HS-5 (cell line): ENCODE measurements at regions not wholly inside any gene's neighbourhood (a gene's known extent, or its start where the extent isn't known, plus 50 kb on each side); places are given as distances from the start of the nearest gene placed in this dataset.
"Not testable (repeated sequence)": the region's sequence is repeated elsewhere in the genome, so short reads cannot be mapped to it uniquely, and the experiment has no call there.

Experiments
- DNase-seq: peaks from one replicate; pipeline ENCODE4 v3.0.0-alpha.2; 2012; ENCODE audit warnings: low read depth

- peak; percentile 61 for DNase-seq
Observed at GRCh38 chr2:40579247-40579646, 127.4 kb upstream of the SLC8A1 start.

- peak; percentile 56 for DNase-seq
Observed at GRCh38 chr2:40584432-40584831, 132.5 kb upstream of the SLC8A1 start.

- no peak for DNase-seq
Observed at GRCh38 chr2:40591774-40592173, 139.9 kb upstream of the SLC8A1 start.

- DNase-seq: no peak
Observed at GRCh38 chr2:40592218-40592617, 140.3 kb upstream of the SLC8A1 start.

- no peak for DNase-seq
Observed at GRCh38 chr2:40606862-40607261, 155.0 kb upstream of the SLC8A1 start.

- DNase-seq: no peak
Observed at GRCh38 chr2:40611196-40611595, 159.3 kb upstream of the SLC8A1 start.

GRCh38 chr2:40625849-40626248, 174.0 kb upstream of the SLC8A1 start:
- peak; percentile 73 for DNase-seq

GRCh38 chr2:40628556-40628955, 176.7 kb upstream of the SLC8A1 start:
- DNase-seq: no peak

GRCh38 chr2:40629768-40630434, 178.0 kb upstream of the SLC8A1 start:
- DNase-seq: no peak

- no peak for DNase-seq
Observed at GRCh38 chr2:40639320-40639719, 187.4 kb upstream of the SLC8A1 start.

GRCh38 chr2:40642237-40642636, 190.3 kb upstream of the SLC8A1 start:
- DNase-seq: no peak

- DNase-seq: no peak
Observed at GRCh38 chr2:40642726-40643125, 190.8 kb upstream of the SLC8A1 start.

GRCh38 chr2:40646642-40647041, 194.8 kb upstream of the SLC8A1 start:
- no peak for DNase-seq

GRCh38 chr2:40652155-40652554, 200.3 kb upstream of the SLC8A1 start:
- DNase-seq: no peak

- DNase-seq: peak; percentile 71
Observed at GRCh38 chr2:40653829-40654228, 201.9 kb upstream of the SLC8A1 start.

- peak; percentile 8 for DNase-seq
Observed at GRCh38 chr2:40654346-40654745, 202.5 kb upstream of the SLC8A1 start.

- DNase-seq: no peak
Observed at GRCh38 chr2:40658941-40659340, 207.1 kb upstream of the SLC8A1 start.

GRCh38 chr2:40665493-40666232, 213.8 kb upstream of the SLC8A1 start:
- no peak for DNase-seq

- no peak for DNase-seq
Observed at GRCh38 chr2:40666398-40666797, 214.5 kb upstream of the SLC8A1 start.

- no peak for DNase-seq
Observed at GRCh38 chr2:40668425-40668824, 216.5 kb upstream of the SLC8A1 start.

GRCh38 chr2:40676134-40676790, 224.4 kb upstream of the SLC8A1 start:
- DNase-seq: not testable (repeated sequence)

GRCh38 chr2:40680547-40680946, 228.7 kb upstream of the SLC8A1 start:
- DNase-seq: no peak

GRCh38 chr2:40690036-40690435, 238.1 kb upstream of the SLC8A1 start:
- no peak for DNase-seq
